GM13977 (cell line): ENCODE measurements at regions not wholly inside any gene's neighbourhood (a gene's known extent, or its start where the extent isn't known, plus 50 kb on each side); places are given as distances from the start of the nearest gene placed in this dataset.
"Not testable (repeated sequence)": the region's sequence is repeated elsewhere in the genome, so short reads cannot be mapped to it uniquely, and the experiment has no call there.

Experiments used
- DNase-seq: peaks from one replicate; pipeline ENCODE4 v3.0.0; 2012; ENCODE audit warnings: low spot score
- in situ Hi-C: fragments of 300-500 bp; cut with MboI; formaldehyde crosslinking; loops from one replicate; pipeline ENCODE4 v1.12.0; 2022; ENCODE audit warnings: low sequenced_read_pairs, low pct_unique_long_range_greater_than_20kb, mixed read lengths, inconsistent platforms; ENCODE audit not compliant: unreplicated experiment
- TF ChIP-seq, protein P1 (sequence below): IDR thresholded peaks from 2 replicates; pipeline ENCODE4 v1.5.1; 2012; ENCODE audit warnings: mild to moderate bottlenecking, control low read depth; ENCODE audit not compliant: insufficient read depth; ENCODE audit errors: extremely low read depth, missing control alignments

- no peak for DNase-seq
- TF ChIP-seq, protein P1, sequence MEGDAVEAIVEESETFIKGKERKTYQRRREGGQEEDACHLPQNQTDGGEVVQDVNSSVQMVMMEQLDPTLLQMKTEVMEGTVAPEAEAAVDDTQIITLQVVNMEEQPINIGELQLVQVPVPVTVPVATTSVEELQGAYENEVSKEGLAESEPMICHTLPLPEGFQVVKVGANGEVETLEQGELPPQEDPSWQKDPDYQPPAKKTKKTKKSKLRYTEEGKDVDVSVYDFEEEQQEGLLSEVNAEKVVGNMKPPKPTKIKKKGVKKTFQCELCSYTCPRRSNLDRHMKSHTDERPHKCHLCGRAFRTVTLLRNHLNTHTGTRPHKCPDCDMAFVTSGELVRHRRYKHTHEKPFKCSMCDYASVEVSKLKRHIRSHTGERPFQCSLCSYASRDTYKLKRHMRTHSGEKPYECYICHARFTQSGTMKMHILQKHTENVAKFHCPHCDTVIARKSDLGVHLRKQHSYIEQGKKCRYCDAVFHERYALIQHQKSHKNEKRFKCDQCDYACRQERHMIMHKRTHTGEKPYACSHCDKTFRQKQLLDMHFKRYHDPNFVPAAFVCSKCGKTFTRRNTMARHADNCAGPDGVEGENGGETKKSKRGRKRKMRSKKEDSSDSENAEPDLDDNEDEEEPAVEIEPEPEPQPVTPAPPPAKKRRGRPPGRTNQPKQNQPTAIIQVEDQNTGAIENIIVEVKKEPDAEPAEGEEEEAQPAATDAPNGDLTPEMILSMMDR, result no peak
- in situ Hi-C loops, result no loop called here
Measured at GRCh38 chr6:87757792-87758191, 55.8 kb upstream of the AKIRIN2 start.

DNA sequence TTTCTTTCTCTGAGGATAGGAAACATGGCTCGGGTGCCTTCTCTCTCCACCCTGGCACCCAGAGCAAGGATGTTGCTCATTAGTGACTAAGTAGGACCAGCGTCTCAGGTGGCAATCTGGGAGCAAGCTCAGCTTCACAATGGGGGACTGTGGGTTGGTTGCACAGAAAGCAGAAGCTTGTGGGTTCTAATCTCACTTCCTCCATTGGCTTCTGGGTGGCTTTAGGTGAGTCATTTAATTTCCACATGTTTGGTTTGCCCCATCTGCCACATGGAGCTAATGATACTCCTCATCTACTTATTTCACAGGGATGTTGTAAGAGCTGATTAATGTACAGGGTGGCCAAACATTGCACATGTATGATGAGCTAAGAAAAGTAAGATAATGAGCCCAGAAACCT, 54.8 kb upstream of the AKIRIN2 start:
- in situ Hi-C loops, result no loop called here
- DNase-seq, result peak; percentile 71
- TF ChIP-seq, protein P1, result no peak

DNA sequence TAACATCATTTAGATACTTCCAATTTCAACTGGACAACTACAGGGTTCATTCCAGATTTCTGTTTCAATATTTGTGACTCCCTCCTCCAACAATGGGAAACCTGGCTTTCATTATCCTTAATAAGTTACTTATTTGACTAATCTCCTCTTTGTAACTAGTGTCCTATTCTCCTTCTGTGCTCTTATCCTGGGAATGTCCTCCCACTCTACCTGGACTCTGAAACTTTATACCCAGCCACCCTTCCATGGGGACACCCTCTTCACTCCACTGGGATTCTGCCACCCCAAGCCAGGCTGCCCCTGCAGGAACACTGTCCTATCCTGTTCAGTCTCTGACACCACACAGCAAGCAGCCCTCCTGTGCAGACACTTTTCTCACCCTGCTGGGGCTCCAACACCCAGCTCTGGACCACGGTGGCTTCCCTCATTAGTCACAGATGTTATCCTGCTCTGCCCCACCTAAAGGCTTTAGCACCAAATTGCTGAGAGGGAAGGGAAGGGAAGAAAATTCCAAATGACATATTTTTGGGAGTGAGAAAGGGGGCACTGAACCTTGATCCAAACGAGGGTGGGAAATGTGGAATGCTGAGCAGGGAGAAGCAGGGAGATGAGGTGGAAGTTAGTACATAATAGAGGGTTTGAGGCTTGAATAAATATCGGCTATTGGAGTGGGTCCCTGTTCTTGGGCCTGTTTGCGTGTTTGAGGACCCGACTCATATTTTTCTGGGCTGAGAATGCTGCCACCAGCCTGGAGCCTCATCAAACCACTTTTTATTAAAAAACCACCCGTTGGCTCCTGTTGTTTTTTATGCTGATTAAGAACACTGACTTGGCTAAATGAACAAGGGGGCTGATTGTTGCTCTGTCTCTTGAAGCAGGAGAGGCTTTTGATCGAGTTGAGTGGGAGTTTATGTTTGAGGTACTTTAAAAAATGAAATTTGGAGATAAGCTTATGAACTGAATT, 54.0 kb upstream of the AKIRIN2 start:
- peak; percentile 31 for DNase-seq
- in situ Hi-C loops, result no loop called here
- TF ChIP-seq, protein P1, result no peak

GRCh38 chr6:87754828-87755227, 52.8 kb upstream of the AKIRIN2 start:
- TF ChIP-seq, protein P1, result no peak
- in situ Hi-C loops, result no loop called here
- DNase-seq, result peak; percentile 62

- in situ Hi-C loops, result no loop called here
- TF ChIP-seq, protein P1, result no peak
- DNase-seq, result no peak
Measured at GRCh38 chr6:87753131-87753685, 51.2 kb upstream of the AKIRIN2 start.

GRCh38 chr6:87752503-87752902, 50.5 kb upstream of the AKIRIN2 start:
- DNase-seq, in situ Hi-C loops: not testable (repeated sequence)
